ENCODE measurements at regions not wholly inside any gene's neighbourhood (a gene's known extent, or its start where the extent isn't known, plus 50 kb on each side); places are given as distances from the start of the nearest gene placed in this dataset.

DNA sequence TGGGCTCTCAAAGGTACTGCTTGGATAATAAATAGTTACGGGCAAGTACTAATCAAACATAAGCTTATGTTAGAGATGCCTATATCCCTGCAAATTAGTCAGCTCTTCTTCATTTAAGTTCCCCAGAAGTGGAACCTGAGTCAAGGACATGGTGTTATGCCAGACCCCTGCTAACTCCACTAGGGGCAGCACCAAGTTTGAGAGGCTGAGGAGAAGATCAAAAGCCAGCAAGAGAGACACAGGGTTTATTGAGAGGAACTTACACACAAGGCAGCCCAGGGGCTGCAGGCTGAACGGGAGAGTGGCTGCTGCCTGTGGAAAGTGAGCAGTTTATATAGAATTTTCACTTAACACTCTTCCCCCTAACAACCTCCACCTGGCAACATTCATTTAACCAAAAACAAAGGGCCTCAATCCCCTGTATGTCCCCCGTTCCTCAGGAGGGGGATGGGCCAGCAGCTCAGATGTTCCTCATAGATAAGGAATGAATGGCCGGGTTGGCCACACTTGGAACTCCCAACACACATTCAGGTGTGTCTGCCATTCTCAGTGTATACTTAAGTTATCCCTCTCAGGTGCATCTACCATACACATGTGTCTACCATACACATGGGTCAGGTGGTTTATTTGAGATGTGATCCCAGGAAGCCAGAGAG, 62.6 kb upstream of the GHITM start:
- no peak for DNase-seq

DNA sequence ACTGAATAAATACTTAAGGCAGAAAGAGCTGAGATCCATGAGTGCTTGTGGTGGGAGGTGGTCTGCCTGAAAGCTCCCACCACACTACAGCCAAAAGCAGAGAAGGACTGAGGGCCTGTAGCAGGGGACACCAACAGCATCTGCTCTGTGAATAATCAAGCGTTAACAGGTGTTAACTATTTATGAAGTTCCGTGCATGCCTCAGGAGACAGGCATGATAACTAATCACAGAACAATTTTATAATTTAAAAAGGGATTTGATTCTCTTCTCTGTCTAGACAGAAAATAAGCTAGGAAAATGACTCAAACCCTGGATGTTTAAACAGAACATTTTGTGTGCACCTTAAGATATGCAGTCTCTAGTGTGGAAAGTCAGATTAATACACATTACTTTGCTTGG, 61.5 kb upstream of the GHITM start:
- DNase-seq, result no peak

DNA sequence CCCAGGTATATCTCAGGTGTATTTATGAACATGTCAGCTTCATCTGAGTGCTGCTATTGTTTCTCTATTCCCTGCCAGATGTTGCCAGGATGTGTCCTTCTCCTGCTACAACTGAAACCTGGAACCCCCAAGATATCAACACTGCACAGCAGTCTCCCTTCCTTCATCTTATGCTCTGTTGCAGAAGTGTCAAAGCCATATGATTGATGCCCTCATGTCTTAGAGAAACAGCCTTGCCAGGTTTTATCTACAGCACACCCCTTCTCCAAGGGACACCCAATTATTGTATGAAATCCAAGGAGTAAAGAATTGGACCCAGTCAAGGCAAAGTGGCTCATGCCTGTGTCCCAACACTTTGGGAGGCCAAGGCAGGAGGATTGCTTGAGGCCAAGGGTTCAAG, 60.5 kb upstream of the GHITM start:
- no peak for DNase-seq

DNA sequence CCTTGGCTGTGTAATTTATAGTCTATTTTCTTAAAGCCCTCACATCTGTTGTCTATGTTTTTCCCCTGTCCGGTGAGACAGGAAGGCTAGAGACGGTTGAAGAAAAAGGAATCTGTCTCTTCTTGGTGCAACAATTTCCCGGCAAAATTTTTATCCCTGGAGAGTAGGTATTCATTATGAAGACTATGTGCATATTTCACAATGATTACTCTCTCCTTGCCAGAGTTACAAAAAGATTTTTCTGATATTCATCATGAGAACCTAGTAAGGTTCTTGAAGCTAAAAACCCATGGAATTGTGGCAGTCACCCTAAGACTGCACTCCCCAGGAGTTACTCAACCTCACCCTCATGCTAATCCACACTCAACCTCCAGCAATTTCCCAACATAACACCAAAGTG, 55.0 kb upstream of the GHITM start:
- DNase-seq, result no peak

DNA sequence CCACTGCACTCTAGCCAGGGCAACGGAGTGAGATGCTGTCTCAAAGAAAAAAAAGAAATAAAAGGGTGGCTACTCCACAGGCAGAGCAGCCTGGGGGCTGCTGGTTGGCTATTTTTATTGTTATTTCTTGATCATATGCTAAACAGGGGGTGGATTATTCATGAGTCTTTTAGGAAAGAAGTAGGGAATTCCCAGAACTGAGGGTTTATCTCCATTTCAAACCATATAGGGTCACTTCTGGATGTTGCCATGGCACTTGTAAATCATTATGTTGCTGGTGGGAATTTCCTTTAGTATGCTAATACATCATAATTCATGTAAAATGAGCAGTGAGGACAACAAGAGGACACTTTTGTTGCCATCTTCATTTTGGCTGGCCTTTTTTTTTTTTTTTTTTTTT, 52.1 kb upstream of the GHITM start:
- DNase-seq, result no peak

DNA sequence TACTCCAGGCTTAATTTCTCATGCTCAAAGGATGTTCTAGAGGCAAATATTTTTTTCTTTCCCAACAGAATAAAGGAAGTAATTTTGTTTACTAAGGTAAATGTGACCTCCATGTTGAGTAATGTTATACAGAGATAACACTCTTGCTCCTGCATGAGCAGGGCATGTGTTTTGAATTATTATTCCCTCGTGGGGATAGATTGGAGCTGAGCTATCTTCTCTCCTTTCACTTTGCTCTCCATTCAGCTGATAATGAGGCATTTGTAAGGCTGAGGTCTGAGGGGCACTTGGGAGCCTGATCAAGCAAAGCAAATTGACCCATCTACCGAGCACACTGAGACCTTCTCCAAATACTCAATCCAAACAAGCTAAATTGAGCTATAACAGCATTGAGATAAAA, 50.7 kb upstream of the GHITM start:
- no peak for DNase-seq

DNA sequence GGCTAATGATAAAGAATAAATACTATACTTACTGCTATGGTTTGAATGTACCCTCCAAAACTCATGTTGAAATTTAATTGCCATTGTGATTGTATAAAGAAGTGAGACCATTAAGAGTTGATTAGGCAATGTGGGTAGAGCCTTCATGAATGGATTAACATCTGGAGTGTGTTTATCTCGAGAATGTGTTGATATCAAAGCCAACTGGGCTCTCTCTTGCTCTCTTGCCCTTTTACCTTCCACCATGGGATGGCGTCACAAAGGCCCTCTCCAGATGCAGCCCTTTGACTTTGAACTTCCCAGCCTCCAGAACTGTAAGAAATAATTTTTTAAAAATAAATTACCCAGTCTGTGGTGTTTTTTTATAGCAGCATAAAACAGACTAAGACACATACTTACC, 50.1 kb upstream of the GHITM start:
- DNase-seq, result no peak
